Caco-2 (cell line): ENCODE measurements at regions not wholly inside any gene's neighbourhood (a gene's known extent, or its start where the extent isn't known, plus 50 kb on each side); places are given as distances from the start of the nearest gene placed in this dataset.
"Not testable (repeated sequence)": the region's sequence is repeated elsewhere in the genome, so short reads cannot be mapped to it uniquely, and the experiment has no call there.

Source experiments
- BruUV-seq: library from RNA; stranded (reverse); fragments of 400-500 nt; replicated peaks from 2 replicates; lab custom pipeline; 2021; lab: Mats Ljungman, UMichigan
- CTCF ChIA-PET: fragments of 300-600 bp; sonication (Branson Sonifier 250); formaldehyde crosslinking; loops from one replicate; lab custom pipeline; 2022; ENCODE audit warnings: antibody characterized with exemption; lab: Charles Lee
- POLR2A ChIA-PET: fragments of 300-600 bp; sonication (Branson Sonifier 250); formaldehyde crosslinking; loops from one replicate; lab custom pipeline; 2022; ENCODE audit warnings: antibody characterized with exemption; lab: Charles Lee
- DNase-seq, 2 experiments: peaks; one replicate each; pipeline versions ENCODE4 v3.0.0 to v3.0.0-alpha.2; 2020 to 2022
- H3K27me3 ChIP-seq: replicated peaks from 2 replicates; pipeline ENCODE4 v1.6.0; 2011; ENCODE audit warnings: low read length; ENCODE audit not compliant: control insufficient read depth, insufficient read depth
- H3K36me3 ChIP-seq: 2 replicates; pipeline ENCODE4 v1.5.1; 2011; ENCODE audit warnings: low read length; ENCODE audit not compliant: control insufficient read depth, insufficient read depth
- H3K4me1 ChIP-seq: fragments of 250-450 bp; sonication (Bioruptor Pico); 2 replicates; pipeline ENCODE4 v1.5.1; 2020; ENCODE audit warnings: mild to moderate bottlenecking
- H3K4me3 ChIP-seq: 2 replicates; pipeline ENCODE4 v1.5.1; 2011; ENCODE audit warnings: low read depth, mild to moderate bottlenecking, control low read depth, low read length
- H3K9me3 ChIP-seq: fragments of 250-450 bp; sonication (Bioruptor Pico); 2 replicates; pipeline ENCODE4 v1.5.1; 2020; ENCODE audit warnings: mild to moderate bottlenecking, moderate library complexity
- H3K27ac Mint-ChIP-seq: one replicate; pipeline ENCODE4 v1.8.0; 2022; ENCODE audit warnings: mixed read lengths; ENCODE audit not compliant: unreplicated experiment
- H3K27me3 Mint-ChIP-seq: one replicate; pipeline ENCODE4 v1.8.0; 2022; ENCODE audit warnings: mixed read lengths; ENCODE audit not compliant: insufficient read depth, unreplicated experiment
- H3K36me3 Mint-ChIP-seq: one replicate; pipeline ENCODE4 v1.8.0; 2022; ENCODE audit warnings: mild to moderate bottlenecking, mixed read lengths; ENCODE audit not compliant: insufficient read depth, unreplicated experiment
- H3K4me1 Mint-ChIP-seq: one replicate; pipeline ENCODE4 v1.8.0; 2022; ENCODE audit warnings: low read depth, mixed read lengths; ENCODE audit not compliant: unreplicated experiment
- H3K4me3 Mint-ChIP-seq: one replicate; pipeline ENCODE4 v1.8.0; 2022; ENCODE audit warnings: mild to moderate bottlenecking, moderate library complexity, mixed read lengths; ENCODE audit not compliant: unreplicated experiment
- H3K9me3 Mint-ChIP-seq: one replicate; pipeline ENCODE4 v1.8.0; 2022; ENCODE audit warnings: mixed read lengths; ENCODE audit not compliant: unreplicated experiment
- CTCF ChIP-seq, 2 experiments: fragments of 200-600 bp in 1 of 2; IDR thresholded peaks; 1 replicate in 1 of 2; 2 replicates in 1 of 2; pipeline versions ENCODE4 v1.5.1 to v1.8.0; 2011 to 2022; ENCODE audit warnings: antibody characterized with exemption in 1 of 2, control low read depth in 1 of 2, inconsistent platforms in 1 of 2, low read depth in 1 of 2, low read length in 1 of 2, mild to moderate bottlenecking in 1 of 2, moderate library complexity in 1 of 2; ENCODE audit not compliant: insufficient read depth in 1 of 2, severe bottlenecking in 1 of 2, unreplicated experiment in 1 of 2
- intact Hi-C: fragments of 100-400 bp; cut with micrococcal nuclease; formaldehyde crosslinking; loops from one replicate; pipeline ENCODE4 v1.10.0; 2022; ENCODE audit not compliant: unreplicated experiment

- no peak overlapping the region for H3K27ac Mint-ChIP-seq
- Histone ChIP-seq H3K4me1 (no peaks in the 10 kb centered on the region), H3K4me3 (no peak overlapping the region), H3K9me3 (no peaks in the 10 kb centered on the region; the same call in 1 of the 2 replicates), H3K36me3 (no peaks in the 10 kb centered on the region), H3K27me3 (no peaks in the 10 kb centered on the region)
- BruUV-seq, result no TSS peak
- H3K4me3 Mint-ChIP-seq, result no peak overlapping the region
- DNase-seq, result no peak
- ChIA-PET POLR2A (no interaction called here), CTCF (interaction anchor here (0.7 to 2.2 kb wide), 5 partner anchors 9 to 375 kb away, joined by 3 to 22 read pairs (median 13); no protein-coding TSS in a partner anchor)
- no peaks in the 10 kb centered on the region for H3K36me3 Mint-ChIP-seq
- TF ChIP-seq CTCF (IDR thresholded peaks at IDR 0.05; ENCODE audit: insufficient read depth in 1 of 2, low read depth in 1 of 2, low read length in 1 of 2, severe bottlenecking in 1 of 2, unreplicated experiment in 1 of 2), result no peak
- H3K27me3 Mint-ChIP-seq, result peaks cover 10% of the 10 kb centered on the region
- intact Hi-C loops, result loop anchor here (2.0 kb wide), 1 partner anchor 77 kb away; no protein-coding TSS in a partner anchor
- H3K9me3 Mint-ChIP-seq, result no peaks in the 10 kb centered on the region
- no peaks in the 10 kb centered on the region for H3K4me1 Mint-ChIP-seq
Measured at GRCh38 chr5:148740079-148740858, 85.9 kb upstream of the HTR4 start.

- no peaks in the 10 kb centered on the region for H3K9me3 Mint-ChIP-seq
- ChIA-PET POLR2A (interaction anchor here (0.7 kb wide), 1 partner anchor 173 kb away, joined by 3 read pairs; no protein-coding TSS in a partner anchor), CTCF (interaction anchor here (0.6 to 3.1 kb wide), 10 partner anchors 10 to 374 kb away, joined by 3 to 23 read pairs (median 4); partner anchors contain the start of gene ADRB2)
- intact Hi-C loops, result loop anchor here (1.0 to 2.0 kb wide), 4 partner anchors 76 to 373 kb away; no protein-coding TSS in a partner anchor
- Histone ChIP-seq H3K9me3 (no peaks in the 10 kb centered on the region; the same call in 1 of the 2 replicates), H3K27me3 (no peaks in the 10 kb centered on the region), H3K4me1 (no peaks in the 10 kb centered on the region), H3K4me3 (no peak overlapping the region), H3K36me3 (no peaks in the 10 kb centered on the region)
- peak in 1 of 2 experiments; percentile 45 for DNase-seq
- H3K4me1 Mint-ChIP-seq, result no peaks in the 10 kb centered on the region
- H3K4me3 Mint-ChIP-seq, result no peak overlapping the region
- no TSS peak for BruUV-seq
- peaks cover 11% of the 10 kb centered on the region for H3K27me3 Mint-ChIP-seq
- peak; percentile 64 to 67 for TF ChIP-seq CTCF (IDR thresholded peaks at IDR 0.05; ENCODE audit: insufficient read depth in 1 of 2, low read depth in 1 of 2, low read length in 1 of 2, severe bottlenecking in 1 of 2, unreplicated experiment in 1 of 2)
- H3K27ac Mint-ChIP-seq, result no peak overlapping the region
- H3K36me3 Mint-ChIP-seq, result no peaks in the 10 kb centered on the region
Measured at GRCh38 chr5:148740966-148741742, 85.3 kb upstream of the ADRB2 start.

- H3K9me3 ChIP-seq, H3K36me3 ChIP-seq, H3K27ac Mint-ChIP-seq, BruUV-seq, H3K4me3 Mint-ChIP-seq, H3K4me3 ChIP-seq, DNase-seq, H3K27me3 ChIP-seq, H3K9me3 Mint-ChIP-seq, H3K4me1 Mint-ChIP-seq, H3K36me3 Mint-ChIP-seq, H3K4me1 ChIP-seq: not testable (repeated sequence)
- ChIA-PET POLR2A (interaction anchor here (0.7 kb wide), 1 partner anchor 172 kb away, joined by 3 read pairs; no protein-coding TSS in a partner anchor), CTCF (interaction anchor here (0.8 to 3.1 kb wide), 8 partner anchors 11 to 373 kb away, joined by 3 to 23 read pairs (median 8); partner anchors contain the start of gene ADRB2)
- intact Hi-C loops, result loop anchor here (1.0 to 2.0 kb wide), 4 partner anchors 75 to 373 kb away; no protein-coding TSS in a partner anchor
- H3K27me3 Mint-ChIP-seq, result peaks cover 11% of the 10 kb centered on the region
Measured at GRCh38 chr5:148741766-148742165, 84.6 kb upstream of the ADRB2 start.

GRCh38 chr5:148744380-148744779 is 82.0 kb upstream of the ADRB2 start:
- CTCF ChIA-PET, result interaction anchor here (1.1 kb wide), 1 partner anchor 13 kb away, joined by 4 read pairs; no protein-coding TSS in a partner anchor
- BruUV-seq, result not testable (repeated sequence)

More at GRCh38 chr5:148744380-148744779, 82.0 kb upstream of the ADRB2 start:
- H3K4me3 Mint-ChIP-seq, H3K27me3 Mint-ChIP-seq, H3K4me1 Mint-ChIP-seq, H3K4me3 ChIP-seq, H3K36me3 Mint-ChIP-seq, H3K4me1 ChIP-seq, H3K9me3 ChIP-seq, DNase-seq, POLR2A ChIA-PET, H3K9me3 Mint-ChIP-seq, H3K27ac Mint-ChIP-seq, intact Hi-C loops, H3K36me3 ChIP-seq, H3K27me3 ChIP-seq: not testable (repeated sequence)
